ELF-1 (cell line): ENCODE measurements at regions not wholly inside any gene's neighbourhood (a gene's known extent, or its start where the extent isn't known, plus 50 kb on each side); places are given as distances from the start of the nearest gene placed in this dataset.
"Not testable (repeated sequence)": the region's sequence is repeated elsewhere in the genome, so short reads cannot be mapped to it uniquely, and the experiment has no call there.

ENCODE experiments used
- DNase-seq: peaks from one replicate; pipeline ENCODE4 v3.0.0-alpha.2; 2016; ENCODE audit warnings: low read depth, low spot score

- DNase-seq = not testable (repeated sequence)
Observed at GRCh38 chr16:29060022-29060810, 75.4 kb downstream of the LAT start.

- DNase-seq = not testable (repeated sequence)
Observed at GRCh38 chr16:29059575-29059974, 74.7 kb downstream of the LAT start.
